Adrenal gland (tissue), 9 donors: ENCODE measurements at regions not wholly inside any gene's neighbourhood (a gene's known extent, or its start where the extent isn't known, plus 50 kb on each side); places are given as distances from the start of the nearest gene placed in this dataset.

Experiments
- DNase-seq, 7 donors: peaks; one replicate each; pipeline ENCODE4 v3.0.0-alpha.2; 2019 to 2020
- H3K27ac ChIP-seq, 5 donors: fragments of 200-600 bp; sonication (generic) in 4 of 5; 1 replicate in 3 of 5; 2 replicates in 2 of 5; pipeline versions ENCODE4 v1.5.1 to v1.8.0; 2016 to 2020; ENCODE audit warnings: mild to moderate bottlenecking in 1 of 5
- H3K27me3 ChIP-seq: fragments of 200-600 bp; 2 replicates; pipeline ENCODE4 v1.8.0; 2021
- H3K36me3 ChIP-seq, 2 donors: fragments of 200-600 bp; replicated peaks in 1 of 2; 1 replicate in 1 of 2; 2 replicates in 1 of 2; pipeline versions ENCODE4 v1.5.1 to v1.8.0; 2018 to 2022
- H3K4me1 ChIP-seq, 2 donors: fragments of 200-600 bp; replicated peaks in 1 of 2; 1 replicate in 1 of 2; 2 replicates in 1 of 2; pipeline versions ENCODE4 v1.5.1 to v1.8.0; 2018 to 2021
- H3K4me3 ChIP-seq, 4 donors: fragments of 200-600 bp; sonication (generic) in 3 of 4; one replicate each; pipeline ENCODE4 v1.5.1; 2016 to 2018
- H3K9me3 ChIP-seq, 3 donors: fragments of 200-600 bp; sonication (generic) in 1 of 3; replicated peaks in 1 of 3; 1 replicate in 2 of 3; 2 replicates in 1 of 3; pipeline versions ENCODE4 v1.5.1 to v1.8.0; 2016 to 2021
- CTCF ChIP-seq, 6 experiments: fragments of 450-650 bp in 4 of 6; fragments of 200-600 bp in 2 of 6; sonication (generic) in 1 of 6; IDR thresholded peaks; 1 replicate in 5 of 6; 2 replicates in 1 of 6; pipeline versions ENCODE4 v1.5.1 to v1.8.0; 2016 to 2021; ENCODE audit warnings: antibody characterized with exemption in 6 of 6, mild to moderate bottlenecking in 2 of 6, moderate library complexity in 1 of 6
- POLR2A ChIP-seq, 2 donors: fragments of 450-650 bp; IDR thresholded peaks; one replicate each; pipeline ENCODE4 v1.6.1; 2017; ENCODE audit warnings: antibody characterized with exemption in 2 of 2, mild to moderate bottlenecking in 2 of 2, moderate library complexity in 1 of 2
- WGBS, 4 donors: extraction: QIAGEN DNeasy Blood & Tissue Kit in 2 of 4; methylation state at CpG; one replicate each; pipeline versions ENCODE4 v1.1.5 to v1.1.7; 2013 to 2017; 5-methylcytosine and 5-hydroxymethylcytosine counted together
- intact Hi-C, 2 donors: fragments of 100-400 bp; cut with DNase I; formaldehyde crosslinking; loops; one replicate each; pipeline versions ENCODE4 v1.14.1 to v1.15.0; 2022 to 2023
- donor health status: healthy with polysubstance abuse.
- donor health status: Bipolar disorder and iron deficiency.
- donor health status: DM: yes; HTN: yes; CAD: no.
- donor health status: DM: no; HTN: no; CAD: no.
- donor health status: DM: no; HTN: no; CAD: no.

- DNase-seq: no peak
- H3K27me3 ChIP-seq: no peaks in the 10 kb centered on the region
- H3K4me3 ChIP-seq: no peak overlapping the region
- H3K27ac ChIP-seq: no peak overlapping the region
- intact Hi-C loops: no loop called here
- H3K4me1 ChIP-seq: no peaks in the 10 kb centered on the region
- whole genome bisulfite sequencing, 4 donors: 48 to 64% (median 57%) methylated on average over 8 of the region's 8 CpGs
- no peaks in the 10 kb centered on the region for H3K36me3 ChIP-seq
- H3K9me3 ChIP-seq: no peaks in the 10 kb centered on the region
- no peak for TF ChIP-seq POLR2A (IDR thresholded peaks at IDR 0.05)
- no peak for TF ChIP-seq CTCF (IDR thresholded peaks at IDR 0.05)
These were observed 141.5 kb downstream of the FBXO15 start for GRCh38 chr18:74006143-74006542.

GRCh38 chr18:74005320-74006109, 142.1 kb downstream of the FBXO15 start:
- Histone ChIP-seq H3K27me3 (no peaks in the 10 kb centered on the region), H3K27ac (no peak overlapping the region), H3K9me3 (no peaks in the 10 kb centered on the region), H3K36me3 (no peaks in the 10 kb centered on the region), H3K4me3 (no peak overlapping the region), H3K4me1 (no peaks in the 10 kb centered on the region)
- 70 to 98% (median 83%) methylated on average over 3 to 4 of the region's 4 CpGs for WGBS, 4 donors
- intact Hi-C loops: no loop called here
- DNase-seq: no peak
- TF ChIP-seq POLR2A (IDR thresholded peaks at IDR 0.05): no peak
- TF ChIP-seq CTCF (IDR thresholded peaks at IDR 0.05): no peak

- intact Hi-C loops: no loop called here
- H3K27ac ChIP-seq: no peak overlapping the region
- H3K36me3 ChIP-seq: no peaks in the 10 kb centered on the region
- H3K4me3 ChIP-seq: no peak overlapping the region
- TF ChIP-seq POLR2A (IDR thresholded peaks at IDR 0.05): no peak
- no peak for TF ChIP-seq CTCF (IDR thresholded peaks at IDR 0.05)
- H3K4me1 ChIP-seq: no peaks in the 10 kb centered on the region
- H3K27me3 ChIP-seq: no peaks in the 10 kb centered on the region
- 49 to 69% (median 59%) methylated on average over 5 of the region's 5 CpGs for WGBS, 4 donors
- DNase-seq: no peak
- no peaks in the 10 kb centered on the region for H3K9me3 ChIP-seq
These were observed 155.2 kb downstream of the FBXO15 start for GRCh38 chr18:73992242-73993022.

- intact Hi-C loops: no loop called here
- H3K9me3 ChIP-seq: no peaks in the 10 kb centered on the region
- no peak overlapping the region for H3K4me3 ChIP-seq
- TF ChIP-seq CTCF (IDR thresholded peaks at IDR 0.05): no peak
- no peak for TF ChIP-seq POLR2A (IDR thresholded peaks at IDR 0.05)
- no peaks in the 10 kb centered on the region for H3K4me1 ChIP-seq
- H3K27ac ChIP-seq: no peak overlapping the region
- WGBS, 4 donors: 53 to 68% (median 59%) methylated on average over 2 of the region's 2 CpGs
- DNase-seq: no peak
- H3K36me3 ChIP-seq: no peaks in the 10 kb centered on the region
- H3K27me3 ChIP-seq: no peaks in the 10 kb centered on the region
These were observed 156.1 kb downstream of the FBXO15 start for GRCh38 chr18:73991570-73991969.
